T-helper 1 cell treated with Interleukin-12 subunit alpha and Interleukin-12 subunit beta and Interleukin-4 antibody, amounts not matched to agents 30 ng/mL and 1 ng/mL, for 36 hours (primary cell): ENCODE measurements at regions not wholly inside any gene's neighbourhood (a gene's known extent, or its start where the extent isn't known, plus 50 kb on each side); places are given as distances from the start of the nearest gene placed in this dataset.
"Not testable (repeated sequence)": the region's sequence is repeated elsewhere in the genome, so short reads cannot be mapped to it uniquely, and the experiment has no call there.

Experiments
- intact Hi-C: fragments of 100-400 bp; cut with micrococcal nuclease; formaldehyde crosslinking; loops from one replicate; pipeline ENCODE4 v1.15.1; 2024

- intact Hi-C loops = no loop called here
Measured at GRCh38 chr10:57593983-57594573, 673.6 kb downstream of the IPMK start.

- intact Hi-C loops = no loop called here
Measured at GRCh38 chr10:57579926-57580325, 687.8 kb downstream of the IPMK start.

GRCh38 chr10:57562211-57562610 is 705.5 kb downstream of the IPMK start:
- intact Hi-C loops = no loop called here

- intact Hi-C loops = not testable (repeated sequence)
Measured at GRCh38 chr10:57551774-57552173, 715.9 kb downstream of the IPMK start.

GRCh38 chr10:57535306-57535705 is 732.4 kb downstream of the IPMK start:
- intact Hi-C loops = no loop called here

- intact Hi-C loops = no loop called here
Measured at GRCh38 chr10:57513637-57514036, 754.1 kb downstream of the IPMK start.

GRCh38 chr10:57507788-57508187 is 759.9 kb downstream of the IPMK start:
- intact Hi-C loops = no loop called here

GRCh38 chr10:57506414-57507094 is 761.1 kb downstream of the IPMK start:
- intact Hi-C loops = no loop called here

- intact Hi-C loops = no loop called here
Measured at GRCh38 chr10:57494486-57494885, 773.2 kb downstream of the IPMK start.

GRCh38 chr10:57482259-57482658 is 785.4 kb downstream of the IPMK start:
- intact Hi-C loops = no loop called here

- intact Hi-C loops = no loop called here
Measured at GRCh38 chr10:57472823-57473619, 794.7 kb downstream of the IPMK start.

- intact Hi-C loops = no loop called here
Measured at GRCh38 chr10:57468894-57469432, 798.7 kb downstream of the IPMK start.

GRCh38 chr10:57465155-57465554 is 802.5 kb downstream of the IPMK start:
- intact Hi-C loops = no loop called here

- intact Hi-C loops = no loop called here
Measured at GRCh38 chr10:57460540-57460939, 807.2 kb downstream of the IPMK start.

GRCh38 chr10:57457972-57458512 is 809.7 kb downstream of the IPMK start:
- intact Hi-C loops = no loop called here

GRCh38 chr10:57430376-57430775 is 837.3 kb downstream of the IPMK start:
- intact Hi-C loops = no loop called here

- intact Hi-C loops = no loop called here
Measured at GRCh38 chr10:57420881-57421280, 846.8 kb downstream of the IPMK start.

- intact Hi-C loops = no loop called here
Measured at GRCh38 chr10:57418476-57418875, 849.2 kb downstream of the IPMK start.

GRCh38 chr10:57395923-57396322 is 871.8 kb downstream of the IPMK start:
- intact Hi-C loops = no loop called here

GRCh38 chr10:57367412-57367811 is 900.3 kb downstream of the IPMK start:
- intact Hi-C loops = no loop called here

- intact Hi-C loops = no loop called here
Measured at GRCh38 chr10:57362811-57363210, 904.9 kb downstream of the IPMK start.
